Fibroblast of mammary gland (primary cell): ENCODE measurements at regions not wholly inside any gene's neighbourhood (a gene's known extent, or its start where the extent isn't known, plus 50 kb on each side); places are given as distances from the start of the nearest gene placed in this dataset.

Source experiments
- DNase-seq: peaks from one replicate; pipeline ENCODE4 v3.0.0-alpha.2; 2010; ENCODE audit warnings: low read depth
- H3K4me3 ChIP-seq: 2 replicates; pipeline ENCODE4 v1.5.1; 2011; ENCODE audit warnings: low read depth, mild to moderate bottlenecking, low read length, moderate library complexity; ENCODE audit not compliant: control insufficient read depth
- TF ChIP-seq, protein P1 (sequence below): conservative IDR thresholded peaks from 2 replicates; pipeline ENCODE4 v1.5.1; 2011; ENCODE audit warnings: low read depth, low read length, inconsistent platforms; ENCODE audit not compliant: control insufficient read depth, insufficient read depth

DNA sequence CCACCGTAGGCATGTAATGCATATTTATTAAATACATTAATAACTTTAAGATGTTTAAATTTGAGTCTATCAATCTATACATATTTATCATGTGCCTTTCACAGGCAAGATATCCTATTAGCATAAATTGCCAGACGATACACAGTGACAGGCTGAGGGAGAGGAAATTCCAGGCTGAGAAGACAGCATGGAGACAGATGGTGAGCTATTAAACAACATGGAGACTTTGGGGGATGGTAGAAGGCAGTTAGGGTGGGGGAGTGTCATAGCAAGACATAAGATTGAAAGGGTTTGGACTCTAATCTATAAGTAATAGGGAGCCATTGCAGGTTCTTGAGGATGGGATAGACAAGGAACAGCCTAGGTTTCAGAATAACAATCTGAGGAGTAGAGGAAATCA is 138.5 kb downstream of the NXPE2 start:
- no peak overlapping the region for H3K4me3 ChIP-seq
- DNase-seq, result no peak
- TF ChIP-seq, protein P1, sequence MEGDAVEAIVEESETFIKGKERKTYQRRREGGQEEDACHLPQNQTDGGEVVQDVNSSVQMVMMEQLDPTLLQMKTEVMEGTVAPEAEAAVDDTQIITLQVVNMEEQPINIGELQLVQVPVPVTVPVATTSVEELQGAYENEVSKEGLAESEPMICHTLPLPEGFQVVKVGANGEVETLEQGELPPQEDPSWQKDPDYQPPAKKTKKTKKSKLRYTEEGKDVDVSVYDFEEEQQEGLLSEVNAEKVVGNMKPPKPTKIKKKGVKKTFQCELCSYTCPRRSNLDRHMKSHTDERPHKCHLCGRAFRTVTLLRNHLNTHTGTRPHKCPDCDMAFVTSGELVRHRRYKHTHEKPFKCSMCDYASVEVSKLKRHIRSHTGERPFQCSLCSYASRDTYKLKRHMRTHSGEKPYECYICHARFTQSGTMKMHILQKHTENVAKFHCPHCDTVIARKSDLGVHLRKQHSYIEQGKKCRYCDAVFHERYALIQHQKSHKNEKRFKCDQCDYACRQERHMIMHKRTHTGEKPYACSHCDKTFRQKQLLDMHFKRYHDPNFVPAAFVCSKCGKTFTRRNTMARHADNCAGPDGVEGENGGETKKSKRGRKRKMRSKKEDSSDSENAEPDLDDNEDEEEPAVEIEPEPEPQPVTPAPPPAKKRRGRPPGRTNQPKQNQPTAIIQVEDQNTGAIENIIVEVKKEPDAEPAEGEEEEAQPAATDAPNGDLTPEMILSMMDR, result no peak

DNA sequence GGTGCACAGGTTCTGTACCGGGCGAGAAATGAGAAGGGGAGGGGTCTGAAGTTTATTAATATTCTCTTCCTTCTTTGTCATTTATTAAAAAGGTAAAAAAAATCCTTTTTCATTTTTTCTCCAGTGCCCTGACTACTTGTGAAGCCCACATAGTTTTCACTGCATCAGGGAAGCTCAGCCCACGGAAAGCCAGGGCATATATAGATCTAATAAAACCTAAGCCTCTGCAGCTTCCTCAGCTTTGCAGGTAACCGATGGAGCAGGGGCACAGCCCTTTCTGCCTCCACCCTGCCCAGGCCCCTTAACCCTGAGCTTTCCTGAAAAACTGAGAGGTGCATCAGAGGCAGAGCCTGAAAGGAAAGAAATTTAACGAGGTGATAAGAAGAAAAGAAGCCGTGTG is 140.1 kb downstream of the NXPE2 start:
- TF ChIP-seq, protein P1, result no peak
- no peak overlapping the region for H3K4me3 ChIP-seq

DNA sequence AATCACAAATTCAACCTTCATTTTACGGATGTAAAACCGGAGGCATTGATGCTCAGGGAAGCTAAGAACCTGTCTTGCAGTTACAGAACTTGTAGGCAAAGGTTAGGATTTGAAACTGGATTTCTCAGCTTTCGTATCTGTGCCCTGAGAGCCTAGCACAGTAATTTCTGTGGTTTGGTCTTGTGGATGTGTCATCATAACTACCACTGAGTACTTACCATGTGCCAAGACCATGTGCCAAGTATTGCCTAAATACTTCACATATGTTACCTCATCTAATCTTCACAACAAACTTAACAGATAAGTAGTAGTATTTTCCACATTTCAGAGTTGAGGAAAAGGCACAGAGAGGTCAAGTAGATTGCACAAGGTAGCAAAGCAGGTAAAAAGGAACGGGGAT is 140.7 kb downstream of the NXPE2 start:
- H3K4me3 ChIP-seq, result no peak overlapping the region
- DNase-seq, result peak; percentile 7
- TF ChIP-seq, protein P1, result no peak

More for the DNA sequence above, 140.1 kb downstream of the NXPE2 start:
- DNase-seq, result no peak

DNA sequence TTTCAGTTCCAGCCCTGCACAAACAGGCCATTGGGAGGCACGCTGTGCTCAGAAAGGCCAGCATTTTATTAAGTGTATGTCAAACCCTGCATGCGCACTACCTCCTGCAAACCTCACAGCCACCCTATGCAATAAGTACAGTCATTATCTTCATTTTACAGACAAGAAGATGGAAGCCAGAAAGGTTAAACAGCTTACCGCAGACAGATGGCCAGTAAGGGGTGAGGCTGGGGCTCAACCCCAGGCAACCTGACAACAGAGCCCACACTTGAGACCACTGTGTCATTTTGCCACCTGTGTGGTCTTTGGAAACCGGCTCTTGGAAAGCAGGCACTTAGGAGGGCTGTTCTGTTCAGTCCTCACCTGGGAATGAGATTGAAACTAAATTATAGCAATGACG is 142.3 kb downstream of the NXPE2 start:
- H3K4me3 ChIP-seq, result no peak overlapping the region
- TF ChIP-seq, protein P1, result no peak
- no peak for DNase-seq

DNA sequence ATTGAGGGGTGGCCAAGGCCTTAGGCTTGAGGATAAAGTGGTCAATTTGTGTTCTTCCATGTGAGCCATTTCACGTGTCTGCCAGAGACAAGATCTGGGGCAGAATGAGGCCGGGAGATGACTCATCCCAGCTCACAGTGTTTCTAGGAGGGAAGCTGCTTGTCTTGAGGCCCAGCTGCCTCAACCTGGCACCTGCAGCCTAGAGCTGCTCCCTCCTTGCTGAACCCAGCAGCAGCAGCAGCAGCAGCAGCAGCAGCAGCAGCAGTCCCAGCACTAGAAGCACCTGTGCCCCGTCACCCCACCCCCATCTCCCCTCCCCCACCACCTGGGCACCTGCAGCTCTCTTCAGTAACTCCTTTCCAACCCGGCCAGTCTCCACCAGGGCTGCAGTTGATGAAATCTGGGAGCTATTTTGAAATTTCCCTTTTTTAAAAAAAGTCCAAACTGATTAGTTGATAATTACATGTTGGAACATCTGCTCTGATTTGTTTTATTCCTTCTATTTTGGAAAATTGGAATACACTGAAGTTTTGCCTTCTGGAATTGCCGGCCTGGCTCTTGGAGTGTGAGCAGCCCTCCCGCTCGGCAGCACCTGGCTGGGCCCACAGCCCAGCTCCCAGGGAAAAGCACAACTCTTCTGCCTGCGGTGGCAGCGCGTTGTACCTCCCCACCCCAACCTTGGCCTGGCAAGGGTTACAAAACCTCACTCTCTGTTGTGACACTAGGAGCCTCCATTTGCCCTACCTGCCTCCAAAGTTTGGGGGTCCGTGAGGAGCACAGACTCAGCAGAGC is 143.5 kb downstream of the NXPE2 start:
- TF ChIP-seq, protein P1, result no peak
- H3K4me3 ChIP-seq, result no peak overlapping the region
- DNase-seq, result peak; percentile 1

DNA sequence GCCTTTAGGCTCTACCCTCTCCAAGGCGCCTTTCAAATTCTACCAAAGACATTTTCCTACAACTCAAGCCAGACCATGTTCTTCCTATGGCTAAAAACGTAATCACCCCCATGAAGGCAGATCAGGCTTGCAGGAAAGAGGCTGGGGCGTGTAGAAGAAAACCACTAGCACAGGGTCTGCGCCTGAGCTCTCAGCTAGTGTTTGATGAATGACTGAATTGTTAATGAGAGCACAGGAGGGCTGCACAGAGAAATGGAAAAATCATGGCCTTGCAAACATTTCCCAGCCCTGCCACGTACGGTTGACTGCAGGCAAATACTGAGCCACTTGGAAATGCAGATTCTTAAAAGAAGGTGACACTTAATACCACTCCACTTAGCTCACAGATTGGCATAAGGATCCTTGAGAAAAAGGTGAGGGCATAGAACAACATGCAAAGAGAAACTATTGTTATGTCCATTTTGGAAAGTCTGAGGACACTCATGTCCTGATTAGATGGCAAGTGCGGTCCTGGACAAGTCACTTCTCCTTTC is 148.6 kb downstream of the NXPE2 start:
- TF ChIP-seq, protein P1, result no peak
- H3K4me3 ChIP-seq, result no peak overlapping the region
- DNase-seq, result no peak

DNA sequence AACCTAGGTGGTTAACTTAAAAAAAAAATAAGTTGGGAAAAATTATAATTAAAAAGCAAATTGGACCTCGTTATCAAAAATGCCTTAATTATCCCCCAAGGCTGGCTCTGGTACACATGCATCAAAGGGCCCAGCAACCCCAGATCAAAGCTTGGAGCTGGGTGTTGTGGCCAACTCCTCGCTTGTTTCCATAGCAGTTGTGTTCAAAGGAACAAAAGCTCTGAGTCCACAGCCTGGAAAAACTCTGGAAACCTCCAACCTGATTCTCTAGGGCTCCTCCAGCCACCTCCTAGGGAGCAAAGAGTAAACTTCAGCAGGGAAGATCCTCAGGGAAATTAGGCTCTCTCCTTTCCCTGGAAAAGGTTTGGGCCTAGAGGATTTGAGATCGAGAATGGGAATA is 149.4 kb downstream of the NXPE2 start:
- TF ChIP-seq, protein P1, result no peak
- no peak overlapping the region for H3K4me3 ChIP-seq

More for the DNA sequence above, 149.4 kb downstream of the NXPE2 start:
- DNase-seq, result no peak
